OCI-LY7 (cell line): ENCODE measurements at regions not wholly inside any gene's neighbourhood (a gene's known extent, or its start where the extent isn't known, plus 50 kb on each side); places are given as distances from the start of the nearest gene placed in this dataset.

Experiments
- CTCF ChIP-seq: fragments of 200-600 bp; sonication (generic); conservative IDR thresholded peaks from 2 replicates; pipeline ENCODE4 v1.5.1; 2014; ENCODE audit warnings: mild to moderate bottlenecking, antibody characterized with exemption, low read length, moderate library complexity, mixed read lengths
- EZH2phosphoT487 ChIP-seq: fragments of 200-600 bp; sonication (generic); IDR thresholded peaks from 2 replicates; pipeline ENCODE4 v1.6.1; 2018; ENCODE audit warnings: low read depth, borderline replicate concordance, mild to moderate bottlenecking, mixed run types, antibody characterized with exemption, low read length, moderate library complexity, mixed read lengths

GRCh38 chr17:14672830-14673229 is 371.9 kb downstream of the HS3ST3B1 start:
- TF ChIP-seq CTCF, result no peak
- no peak for TF ChIP-seq EZH2phosphoT487
